Right lobe of liver (tissue), 4 donors: ENCODE measurements at regions not wholly inside any gene's neighbourhood (a gene's known extent, or its start where the extent isn't known, plus 50 kb on each side); places are given as distances from the start of the nearest gene placed in this dataset.

ENCODE experiments used
- CTCF ChIP-seq, 4 donors: fragments of 200-600 bp in 3 of 4; fragments of 450-650 bp in 1 of 4; IDR thresholded peaks; one replicate each; pipeline versions ENCODE4 v1.5.1 to v1.8.0; 2016 to 2022; ENCODE audit warnings: antibody characterized with exemption in 4 of 4, mild to moderate bottlenecking in 2 of 4
- POLR2A ChIP-seq: fragments of 450-650 bp; IDR thresholded peaks from one replicate; pipeline ENCODE4 v1.6.1; 2017; ENCODE audit warnings: antibody characterized with exemption, mild to moderate bottlenecking
- donor health status: DM: no; HTN: no; CAD: no.
- donor health status: DM: no; HTN: no; CAD: no.
- donor health status: DM: no; HTN: yes; CAD: no.

GRCh38 chr4:175103403-175103802 lies 185.2 kb downstream of the ADAM29 start:
- no peak for TF ChIP-seq CTCF (IDR thresholded peaks at IDR 0.05)
- no peak for TF ChIP-seq POLR2A
